Hematopoietic multipotent progenitor cell treated with erythropoietin and hydrocortisone succinate and interleukin-3 and kit ligand, for 4 days (in vitro differentiated cells): ENCODE measurements at regions not wholly inside any gene's neighbourhood (a gene's known extent, or its start where the extent isn't known, plus 50 kb on each side); places are given as distances from the start of the nearest gene placed in this dataset.

ENCODE experiments used
- DNase-seq: peaks from one replicate; pipeline ENCODE4 v3.0.0-alpha.2; 2015

DNA sequence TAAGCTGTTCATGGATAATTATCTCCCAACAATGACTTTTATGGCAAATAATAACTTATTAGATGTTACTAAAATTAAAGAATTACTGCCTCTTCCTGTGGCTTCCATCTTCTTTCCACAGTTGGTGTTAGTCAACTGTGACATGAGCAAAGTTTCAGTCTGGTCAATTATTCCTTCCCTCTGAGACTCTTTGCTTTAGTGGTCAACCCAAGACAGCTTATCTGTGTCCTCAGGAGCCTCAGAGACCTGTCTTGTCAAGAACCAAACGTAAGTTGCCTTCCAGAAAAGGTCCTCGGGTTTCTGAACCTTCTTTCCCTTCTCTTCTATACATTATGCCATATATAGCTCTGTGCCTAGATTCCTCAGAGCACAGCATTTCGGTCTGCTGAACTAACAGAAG lies 263.2 kb upstream of the ZP4 start:
- no peak for DNase-seq

- DNase-seq = no peak
These were observed 262.5 kb upstream of the ZP4 start for GRCh38 chr1:238153253-238153652.

GRCh38 chr1:238152119-238152518 lies 261.4 kb upstream of the ZP4 start:
- no peak for DNase-seq

DNA sequence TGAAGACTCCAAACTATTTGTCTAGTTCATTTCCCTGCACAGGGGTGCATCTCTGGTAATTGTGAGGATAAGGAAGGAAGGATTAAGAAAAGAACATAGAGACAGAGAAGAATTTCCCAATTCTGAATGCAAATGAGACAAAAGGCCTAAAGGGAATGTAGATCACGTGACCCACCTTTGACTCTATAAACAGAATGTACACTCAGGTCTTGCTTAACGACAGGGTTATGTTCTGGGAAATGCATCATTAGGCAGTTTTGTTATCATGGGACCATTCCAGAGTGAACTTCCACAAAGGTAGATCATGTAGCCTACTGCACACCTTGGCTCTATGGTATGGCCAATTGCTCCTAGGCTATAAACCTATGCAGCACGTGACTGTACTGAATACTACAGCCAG lies 252.3 kb upstream of the ZP4 start:
- no peak for DNase-seq

- no peak for DNase-seq
These were observed 250.6 kb upstream of the ZP4 start for GRCh38 chr1:238141353-238141752.

GRCh38 chr1:238139713-238140112 lies 249.0 kb upstream of the ZP4 start:
- DNase-seq = no peak

GRCh38 chr1:238138059-238138626 lies 247.4 kb upstream of the ZP4 start:
- DNase-seq = no peak

DNA sequence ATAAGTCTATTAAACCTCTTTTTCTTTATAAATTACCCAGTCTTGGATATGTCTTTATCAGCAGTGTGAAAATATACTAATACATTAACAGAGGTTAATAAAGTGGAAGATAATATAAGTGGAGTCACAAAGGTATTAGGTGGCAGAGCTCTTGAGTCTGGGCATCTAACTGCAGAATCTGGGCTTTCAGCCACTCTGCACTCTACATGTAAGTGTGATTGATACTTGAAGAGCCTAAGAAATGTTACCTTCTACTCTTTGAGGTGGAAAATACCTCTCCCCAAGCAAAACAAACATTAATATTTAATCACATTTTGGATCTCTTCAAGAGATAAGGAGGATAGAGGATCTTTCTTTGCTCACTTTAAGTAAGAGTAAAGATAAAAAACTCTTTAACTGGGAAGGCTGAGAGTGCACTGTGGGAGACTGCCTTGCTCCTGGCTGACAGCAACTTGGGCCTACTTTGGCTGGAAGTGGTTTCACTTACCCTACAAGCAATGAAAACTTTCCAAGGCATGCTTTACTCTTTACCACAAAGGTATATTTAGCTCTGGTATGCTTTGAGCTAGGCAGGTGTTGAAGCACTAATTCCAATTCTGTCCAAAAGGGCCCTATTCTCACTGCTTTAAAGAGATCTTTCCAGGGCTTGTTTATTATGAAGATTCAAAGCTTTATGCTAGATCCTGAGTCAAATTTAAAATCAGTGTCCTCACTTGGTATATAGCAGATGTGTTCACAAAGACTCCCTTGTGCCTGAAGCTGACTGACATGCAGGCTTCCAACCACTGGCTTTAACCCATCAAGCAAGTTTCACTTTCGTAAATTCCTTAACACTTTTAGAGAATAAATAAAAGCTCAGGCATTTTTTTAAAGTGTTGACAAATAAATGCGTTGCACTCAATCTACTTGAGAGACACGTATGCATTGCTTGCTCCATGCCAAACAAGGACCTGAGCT lies 245.3 kb upstream of the ZP4 start:
- DNase-seq = no peak

DNA sequence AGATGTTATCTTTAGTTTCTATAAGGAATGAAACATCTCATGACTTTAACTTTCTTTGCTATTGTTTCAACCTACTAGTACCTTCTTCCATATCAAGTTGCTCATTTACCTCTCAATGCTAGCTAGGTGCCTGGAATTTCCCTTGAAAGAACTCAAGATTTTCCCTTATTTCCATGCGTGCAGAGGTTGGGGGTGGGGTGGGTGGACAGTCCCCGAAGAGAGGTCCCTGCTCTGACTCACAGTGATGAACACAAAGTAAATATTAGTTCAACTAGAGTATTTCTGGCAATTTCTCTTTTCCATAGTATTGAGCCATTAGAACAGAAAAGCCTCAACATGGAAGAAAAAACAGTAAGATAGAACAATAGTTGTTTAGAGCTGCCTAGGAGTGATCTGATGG lies 239.0 kb upstream of the ZP4 start:
- DNase-seq = no peak

DNA sequence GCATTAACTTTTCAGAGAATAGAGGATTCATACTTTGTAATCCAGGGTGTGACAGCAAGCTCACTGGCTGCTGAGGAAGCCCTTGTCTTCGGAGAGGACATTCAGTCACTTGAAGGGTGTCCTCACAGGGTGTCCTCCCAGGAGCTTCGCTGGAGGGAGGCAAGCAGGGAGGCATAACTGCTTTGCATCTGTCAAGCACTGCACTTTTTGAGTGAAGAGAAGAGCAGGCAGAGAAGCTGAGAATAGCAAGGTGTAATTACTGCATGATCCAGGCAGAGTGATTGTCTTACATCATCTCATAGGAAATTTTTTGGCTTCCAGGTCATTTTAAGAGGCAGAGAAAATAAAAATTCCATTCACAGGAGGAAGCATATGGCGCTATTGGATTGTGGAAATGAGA lies 232.5 kb upstream of the ZP4 start:
- no peak for DNase-seq

- no peak for DNase-seq
These were observed 229.1 kb upstream of the ZP4 start for GRCh38 chr1:238119861-238120260.

DNA sequence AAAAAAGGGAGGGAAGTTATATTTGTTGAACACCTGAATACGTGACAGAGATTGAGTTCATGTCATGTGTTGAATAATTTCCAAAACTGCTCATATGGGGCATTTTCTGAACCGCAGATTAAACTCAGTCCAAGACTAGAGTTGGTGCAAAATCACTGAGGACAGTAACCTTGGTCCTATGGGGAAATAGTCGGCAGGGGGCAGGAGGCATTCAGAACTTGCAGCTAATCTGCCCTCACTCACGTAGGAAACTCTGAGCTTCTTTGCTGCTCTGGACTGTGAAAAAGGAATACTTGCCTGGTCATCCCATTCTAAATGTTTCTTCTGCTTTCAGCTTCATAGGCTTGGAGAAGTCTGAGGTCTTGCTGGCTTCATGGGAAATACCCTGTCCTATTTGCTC lies 228.3 kb upstream of the ZP4 start:
- DNase-seq = no peak

DNA sequence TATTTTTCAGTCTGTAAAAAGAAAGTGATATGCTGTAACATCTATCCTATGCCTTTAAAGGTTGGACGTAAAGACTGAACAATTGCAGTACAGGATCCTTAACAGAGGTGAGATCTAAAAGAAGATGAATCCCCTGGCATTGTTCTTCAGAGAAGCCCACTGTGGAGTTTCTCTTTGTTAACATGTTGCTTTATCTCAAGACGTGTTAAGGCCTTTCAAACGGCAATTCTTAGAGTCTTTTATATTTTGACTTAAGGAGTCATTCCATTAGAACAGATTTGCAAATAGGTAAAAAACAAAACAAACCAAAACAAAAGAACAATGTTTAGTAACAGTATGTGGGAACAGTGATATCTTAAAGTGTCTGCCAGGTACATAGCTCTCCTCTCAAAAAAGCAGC lies 225.1 kb upstream of the ZP4 start:
- DNase-seq = no peak

DNA sequence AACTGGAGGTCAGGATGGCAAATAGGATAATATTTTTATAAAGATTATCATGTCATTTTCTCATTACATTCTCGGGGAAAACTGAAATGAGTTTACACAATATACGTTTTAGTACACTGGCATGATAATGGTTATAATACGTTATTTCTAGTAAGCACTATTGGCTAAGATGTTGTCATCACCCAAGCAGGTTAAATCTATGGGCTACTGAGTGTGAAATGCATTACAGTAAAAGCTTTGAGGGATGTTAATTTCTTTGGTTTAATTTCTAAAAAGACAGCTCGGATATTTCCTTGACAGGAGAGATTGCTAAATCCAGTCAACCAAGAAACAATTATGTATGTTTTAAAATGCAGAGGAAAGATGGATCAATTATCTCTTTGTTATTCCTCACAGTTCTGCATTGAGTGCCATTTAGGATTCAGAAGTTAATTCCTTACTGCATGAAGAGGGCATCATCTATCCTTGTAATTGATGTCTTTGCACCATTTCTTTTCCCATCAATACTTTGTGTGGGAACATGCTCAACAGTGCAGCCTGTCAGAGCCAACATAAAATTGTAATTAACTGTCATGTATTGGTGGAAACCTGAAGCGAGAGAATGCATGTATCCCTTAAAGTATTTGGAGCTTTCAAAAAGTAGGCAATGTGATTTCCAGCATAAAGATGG lies 222.4 kb upstream of the ZP4 start:
- no peak for DNase-seq

DNA sequence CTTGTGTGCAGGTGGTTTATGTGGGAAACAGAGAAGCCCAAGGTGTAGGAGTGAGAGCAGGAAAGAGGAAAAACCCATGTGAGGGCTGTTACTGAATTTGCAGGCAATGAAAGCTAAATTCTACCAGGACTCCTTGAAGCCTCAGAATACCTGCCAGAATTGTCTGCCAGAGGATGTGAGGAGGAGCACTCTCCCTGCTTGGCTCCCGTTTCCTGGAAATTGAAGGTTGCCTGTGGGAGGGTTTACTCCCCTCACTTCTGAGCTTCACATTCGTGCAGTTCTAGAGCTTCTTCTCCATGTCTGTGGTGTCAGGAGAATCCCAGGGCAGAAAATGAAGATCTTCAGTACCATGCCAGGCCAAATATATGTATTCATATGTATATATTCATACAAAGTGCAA lies 220.8 kb upstream of the ZP4 start:
- DNase-seq = no peak

- no peak for DNase-seq
These were observed 220.4 kb upstream of the ZP4 start for GRCh38 chr1:238111081-238111480.

GRCh38 chr1:238108417-238108816 lies 217.7 kb upstream of the ZP4 start:
- no peak for DNase-seq

- no peak for DNase-seq
These were observed 216.6 kb upstream of the ZP4 start for GRCh38 chr1:238107322-238107721.

GRCh38 chr1:238104752-238105151 lies 214.0 kb upstream of the ZP4 start:
- no peak for DNase-seq

DNA sequence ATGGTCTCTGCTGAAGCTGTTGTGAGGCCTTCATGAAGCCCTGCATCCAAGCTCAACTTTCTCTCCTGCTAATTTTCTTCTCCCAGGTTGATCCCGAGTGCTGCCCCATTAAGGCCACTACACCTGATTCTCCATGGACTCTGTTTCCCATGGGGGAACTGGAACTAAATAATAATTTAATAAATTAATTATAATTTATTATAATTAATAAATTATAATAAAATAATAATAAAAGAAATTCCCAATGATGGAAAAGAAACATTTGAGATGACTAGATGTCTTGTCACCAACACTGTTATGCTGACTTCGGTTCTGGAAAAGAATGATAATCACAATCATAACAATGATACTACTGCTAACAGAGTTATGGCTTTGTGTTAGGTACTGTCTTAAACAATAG lies 211.2 kb upstream of the ZP4 start:
- no peak for DNase-seq

DNA sequence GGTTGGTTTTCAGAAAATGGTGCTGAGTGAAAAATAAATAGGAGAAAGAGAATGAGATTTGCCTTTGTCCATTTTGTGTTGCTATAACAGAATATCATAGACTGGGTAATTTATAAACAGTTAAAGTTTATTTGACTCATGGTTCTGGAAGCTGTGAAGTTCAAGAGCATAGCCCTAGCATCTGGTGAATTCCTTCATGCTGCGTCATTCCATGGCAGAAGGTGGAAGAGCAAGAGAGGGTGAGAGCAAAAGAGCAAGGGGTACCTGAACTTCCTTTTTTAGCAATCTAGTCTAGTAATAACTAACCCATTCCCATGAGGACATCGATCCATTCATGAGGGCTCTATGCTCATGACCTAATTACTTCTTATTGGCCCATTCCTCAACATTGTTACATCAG lies 209.1 kb upstream of the ZP4 start:
- no peak for DNase-seq

DNA sequence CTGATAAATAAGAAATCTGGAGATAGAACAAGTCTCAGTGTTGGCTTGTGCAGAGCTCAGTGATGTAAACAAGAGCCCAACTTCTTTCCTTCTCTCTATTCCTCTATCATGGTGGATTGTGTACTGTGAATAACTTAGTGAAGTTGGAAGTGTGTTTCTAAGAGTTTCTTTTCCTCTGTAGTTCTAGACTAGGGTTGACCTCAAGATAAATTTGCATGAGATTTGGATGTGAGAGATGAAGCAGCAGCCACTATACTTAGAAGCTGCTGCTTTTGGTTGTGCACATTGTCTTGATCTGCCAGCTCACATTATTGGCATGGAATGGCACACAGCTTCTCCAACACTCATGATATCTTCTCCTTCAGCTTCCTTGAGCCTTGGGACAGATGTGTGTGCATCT lies 198.9 kb upstream of the ZP4 start:
- no peak for DNase-seq

DNA sequence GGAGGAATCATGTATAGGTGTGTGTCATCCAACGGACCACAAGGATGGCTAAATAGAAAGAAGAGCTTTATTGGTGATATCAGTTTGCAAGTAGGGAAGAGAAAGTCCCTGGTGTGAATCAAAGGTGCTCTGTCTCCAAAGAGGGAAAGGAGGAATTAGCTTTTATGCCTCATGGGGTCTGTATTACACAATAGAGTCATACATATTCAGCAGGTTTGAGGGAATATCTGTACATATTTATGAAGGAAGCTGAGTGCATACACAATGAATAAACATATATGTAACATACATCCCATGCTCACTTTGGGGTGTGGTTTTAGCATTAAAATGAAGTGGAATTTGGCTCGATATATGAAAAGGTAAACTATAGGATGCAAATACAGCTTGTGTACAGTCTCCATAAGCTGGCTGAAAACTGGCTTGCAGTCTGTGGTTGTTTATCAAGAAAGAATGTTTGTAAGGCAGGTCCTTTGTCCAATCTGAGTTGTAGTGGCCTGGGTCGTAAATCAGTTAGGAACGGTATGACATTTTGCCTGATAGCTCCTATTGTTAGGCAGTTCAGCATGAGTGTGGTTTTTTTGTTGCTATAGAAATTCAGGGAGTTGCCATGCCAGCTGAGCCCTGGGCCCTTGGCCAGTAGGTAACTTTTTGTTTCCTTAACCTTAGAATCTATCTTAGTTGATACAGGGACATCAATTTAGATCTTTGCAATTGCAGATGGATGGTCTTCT lies 198.0 kb upstream of the ZP4 start:
- DNase-seq = peak; percentile 13
